22Rv1 (cell line): ENCODE measurements at regions not wholly inside any gene's neighbourhood (a gene's known extent, or its start where the extent isn't known, plus 50 kb on each side); places are given as distances from the start of the nearest gene placed in this dataset.

ENCODE experiments used
- ZFX ChIP-seq: fragments of 450-650 bp; IDR thresholded peaks from 2 replicates; pipeline ENCODE4 v1.6.1; 2017; ENCODE audit warnings: antibody characterized with exemption, borderline replicate concordance
- TF ChIP-seq, protein P1 (sequence below): fragments of 450-650 bp; IDR thresholded peaks from 2 replicates; pipeline ENCODE4 v1.5.1; 2017; ENCODE audit warnings: mild to moderate bottlenecking

DNA sequence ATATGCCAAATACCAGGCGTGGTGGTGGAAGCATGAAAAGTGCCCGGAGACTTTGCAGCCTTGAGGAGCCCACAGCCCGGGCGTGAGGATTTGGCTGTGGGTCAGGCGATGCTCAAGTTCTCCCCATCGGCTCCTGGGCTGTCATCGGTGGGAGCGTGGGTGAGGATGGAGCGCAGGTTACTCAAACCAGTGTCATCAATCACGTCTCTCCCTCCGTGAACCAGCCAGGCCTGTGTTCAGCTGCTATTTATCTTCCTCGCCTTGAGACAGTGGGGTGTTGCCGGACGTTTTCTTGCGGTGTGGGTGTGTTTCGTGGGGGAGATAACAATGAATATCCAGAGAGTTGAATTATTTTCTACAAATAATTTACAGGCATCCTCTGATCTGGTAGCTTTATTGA, 317.6 kb downstream of the EIPR1 start:
- TF ChIP-seq, protein P1, sequence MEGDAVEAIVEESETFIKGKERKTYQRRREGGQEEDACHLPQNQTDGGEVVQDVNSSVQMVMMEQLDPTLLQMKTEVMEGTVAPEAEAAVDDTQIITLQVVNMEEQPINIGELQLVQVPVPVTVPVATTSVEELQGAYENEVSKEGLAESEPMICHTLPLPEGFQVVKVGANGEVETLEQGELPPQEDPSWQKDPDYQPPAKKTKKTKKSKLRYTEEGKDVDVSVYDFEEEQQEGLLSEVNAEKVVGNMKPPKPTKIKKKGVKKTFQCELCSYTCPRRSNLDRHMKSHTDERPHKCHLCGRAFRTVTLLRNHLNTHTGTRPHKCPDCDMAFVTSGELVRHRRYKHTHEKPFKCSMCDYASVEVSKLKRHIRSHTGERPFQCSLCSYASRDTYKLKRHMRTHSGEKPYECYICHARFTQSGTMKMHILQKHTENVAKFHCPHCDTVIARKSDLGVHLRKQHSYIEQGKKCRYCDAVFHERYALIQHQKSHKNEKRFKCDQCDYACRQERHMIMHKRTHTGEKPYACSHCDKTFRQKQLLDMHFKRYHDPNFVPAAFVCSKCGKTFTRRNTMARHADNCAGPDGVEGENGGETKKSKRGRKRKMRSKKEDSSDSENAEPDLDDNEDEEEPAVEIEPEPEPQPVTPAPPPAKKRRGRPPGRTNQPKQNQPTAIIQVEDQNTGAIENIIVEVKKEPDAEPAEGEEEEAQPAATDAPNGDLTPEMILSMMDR, result no peak
- TF ChIP-seq ZFX, result no peak
